B cell (primary cell): ENCODE measurements at regions not wholly inside any gene's neighbourhood (a gene's known extent, or its start where the extent isn't known, plus 50 kb on each side); places are given as distances from the start of the nearest gene placed in this dataset.

ENCODE experiments used
- ATAC-seq: fragments of 200-7000 bp; cut with Tn5 transposase; one replicate; pipeline ENCODE4 v1.10.0; 2021; ENCODE audit warnings: low read depth, mild to moderate bottlenecking, moderate number of reproducible peaks, moderate library complexity
- CTCF ChIA-PET: fragments of 350-600 bp; sonication (Branson Sonifier 250); formaldehyde crosslinking; loops from one replicate; lab custom pipeline; 2021; ENCODE audit warnings: antibody characterized with exemption, inconsistent platforms; lab: Charles Lee
- POLR2A ChIA-PET: fragments of 350-600 bp; sonication (Branson Sonifier 250); formaldehyde crosslinking; loops from one replicate; lab custom pipeline; 2021; ENCODE audit warnings: antibody characterized with exemption; lab: Charles Lee
- DNase-seq: peaks from one replicate; pipeline ENCODE4 v3.0.0; 2013
- H2AFZ ChIP-seq: 2 replicates; pipeline ENCODE4 v1.6.1; 2012; ENCODE audit warnings: mild to moderate bottlenecking, low read depth, low read length; ENCODE audit not compliant: insufficient read depth, poor library complexity, severe bottlenecking
- H3K27ac ChIP-seq, 2 donors: 1 replicate in 1 of 2; 2 replicates in 1 of 2; pipeline ENCODE4 v1.5.1; 2012 to 2013; ENCODE audit warnings: low read length in 2 of 2, mild to moderate bottlenecking in 2 of 2, moderate library complexity in 1 of 2
- H3K27me3 ChIP-seq, 4 experiments: fragments of 200-600 bp in 1 of 4; sonication (generic) in 1 of 4; replicated peaks in 1 of 4; 1 replicate in 2 of 4; 2 replicates in 2 of 4; pipeline versions ENCODE4 v1.6.1 to v1.7.0; 2013 to 2016; ENCODE audit warnings: low read length in 3 of 4, mild to moderate bottlenecking in 2 of 4, mixed read lengths in 1 of 4, moderate library complexity in 1 of 4; ENCODE audit not compliant: insufficient read depth in 4 of 4, control insufficient read depth in 3 of 4; ENCODE audit errors: control extremely low read depth in 1 of 4
- H3K36me3 ChIP-seq, 2 experiments: replicated peaks in 1 of 2; 1 replicate in 1 of 2; 2 replicates in 1 of 2; pipeline versions ENCODE4 v1.6.1 to v1.7.1; 2013; ENCODE audit warnings: low read length in 1 of 2; ENCODE audit not compliant: insufficient read depth in 2 of 2, control insufficient read depth in 1 of 2; ENCODE audit errors: control extremely low read depth in 1 of 2, extremely low read depth in 1 of 2
- H3K4me1 ChIP-seq, 2 donors: fragments of 200-600 bp in 1 of 2; sonication (generic) in 1 of 2; 1 replicate in 1 of 2; 2 replicates in 1 of 2; pipeline versions ENCODE4 v1.5.1 to v1.6.1; 2013 to 2017; ENCODE audit warnings: low read length in 2 of 2; ENCODE audit not compliant: control insufficient read depth in 2 of 2, insufficient read depth in 2 of 2
- H3K4me2 ChIP-seq: replicated peaks from 2 replicates; pipeline ENCODE3; 2012; ENCODE audit warnings: mild to moderate bottlenecking, low read depth, low read length; ENCODE audit not compliant: poor library complexity, severe bottlenecking
- H3K4me3 ChIP-seq, 5 experiments: fragments of 200-600 bp in 1 of 5; sonication (generic) in 1 of 5; 1 replicate in 3 of 5; 2 replicates in 2 of 5; pipeline versions ENCODE4 v1.5.1 to v1.7.0; 2011 to 2016; ENCODE audit warnings: low read length in 4 of 5, mild to moderate bottlenecking in 4 of 5, low read depth in 2 of 5, control low read depth in 1 of 5, moderate library complexity in 1 of 5; ENCODE audit not compliant: insufficient read depth in 1 of 5; ENCODE audit errors: control extremely low read depth in 1 of 5, extremely low read depth in 1 of 5
- H3K79me2 ChIP-seq: fragments of 200-600 bp; sonication (generic); one replicate; pipeline ENCODE4 v1.6.0; 2016; ENCODE audit warnings: low read length; ENCODE audit not compliant: control insufficient read depth, insufficient read depth
- H3K9ac ChIP-seq: fragments of 200-600 bp; sonication (generic); 2 replicates; pipeline ENCODE4 v1.6.1; 2017; ENCODE audit warnings: mild to moderate bottlenecking, low read length, moderate library complexity
- H3K9me3 ChIP-seq, 3 donors: one replicate each; pipeline versions ENCODE4 v1.6.1 to v1.7.1; 2013; ENCODE audit warnings: low read length in 2 of 3; ENCODE audit not compliant: control insufficient read depth in 2 of 3, insufficient read depth in 1 of 3; ENCODE audit errors: control extremely low read depth in 1 of 3
- H4K20me1 ChIP-seq: 2 replicates; pipeline ENCODE4 v1.6.0; 2012; ENCODE audit warnings: mild to moderate bottlenecking, low read length; ENCODE audit not compliant: insufficient read depth, control insufficient read depth, poor library complexity, severe bottlenecking
- H3K27ac Mint-ChIP-seq: one replicate; pipeline ENCODE4 v1.8.0; 2021; ENCODE audit warnings: mixed read lengths
- H3K27me3 Mint-ChIP-seq: one replicate; pipeline ENCODE4 v1.8.0; 2021; ENCODE audit warnings: mixed read lengths
- H3K4me1 Mint-ChIP-seq: one replicate; pipeline ENCODE4 v1.8.0; 2021; ENCODE audit warnings: mixed read lengths
- H3K4me3 Mint-ChIP-seq: one replicate; pipeline ENCODE4 v1.8.0; 2021; ENCODE audit warnings: mixed read lengths
- H3K9me3 Mint-ChIP-seq: one replicate; pipeline ENCODE4 v1.8.0; 2022; ENCODE audit warnings: mixed read lengths; ENCODE audit not compliant: insufficient read depth
- CTCF ChIP-seq: fragments of 200-600 bp; IDR thresholded peaks from one replicate; pipeline ENCODE4 v1.8.0; 2022; ENCODE audit warnings: antibody characterized with exemption, mild to moderate bottlenecking
- EZH2 ChIP-seq: IDR thresholded peaks from 2 replicates; pipeline ENCODE4 v1.6.1; 2012; ENCODE audit warnings: borderline replicate concordance, low read depth, mild to moderate bottlenecking, moderate library complexity, low read length; ENCODE audit not compliant: insufficient read depth, poor library complexity, severe bottlenecking
- WGBS: methylation state at CpG from one replicate; pipeline ENCODE4 v1.1.5; 2013; ENCODE audit warnings: missing lambda C conversion rate; ENCODE audit not compliant: insufficient coverage; 5-methylcytosine and 5-hydroxymethylcytosine counted together
- intact Hi-C: fragments of 100-400 bp; cut with micrococcal nuclease; formaldehyde crosslinking; loops from one replicate; pipeline ENCODE4 v1.10.0; 2022

- Histone ChIP-seq H3K27ac (no peak overlapping the region), H3K36me3 (no peaks in the 10 kb centered on the region), H2AFZ (no peak overlapping the region), H3K9ac (no peak overlapping the region), H3K4me2 (no peak overlapping the region), H3K27me3 (no peaks in the 10 kb centered on the region), H3K4me3 (no peak overlapping the region), H3K4me1 (no peaks in the 10 kb centered on the region), H3K9me3 (peaks cover 0 to 7% (median 0%) of the 10 kb centered on the region in 3 donors), H3K79me2 (no peaks in the 10 kb centered on the region), H4K20me1 (no peaks in the 10 kb centered on the region)
- no peaks in the 10 kb centered on the region for H3K4me1 Mint-ChIP-seq
- intact Hi-C loops: no loop called here
- TF ChIP-seq CTCF (no peak), EZH2 (no peak)
- ATAC-seq (no peak), DNase-seq (no peak)
- peaks cover 9% of the 10 kb centered on the region for H3K27me3 Mint-ChIP-seq
- no peak overlapping the region for H3K27ac Mint-ChIP-seq
- H3K9me3 Mint-ChIP-seq: peaks cover 3% of the 10 kb centered on the region
- POLR2A ChIA-PET: no interaction called here
- H3K4me3 Mint-ChIP-seq: no peak overlapping the region
- CTCF ChIA-PET: no interaction called here
Observed at GRCh38 chr5:5969942-5970483, 408.3 kb downstream of the MED10 start.

- no peaks in the 10 kb centered on the region for H3K36me3 ChIP-seq
- no peak overlapping the region for H3K27ac ChIP-seq
- ATAC-seq (no peak), DNase-seq (no peak)
- TF ChIP-seq CTCF: no peak
- no peak for TF ChIP-seq EZH2
- H3K79me2 ChIP-seq: no peaks in the 10 kb centered on the region
- WGBS: 95% methylated on average over 4 of the region's 4 CpGs
- H3K9me3 ChIP-seq: peaks cover 0 to 13% (median 4%) of the 10 kb centered on the region in 3 donors
- peaks cover 6% of the 10 kb centered on the region for H3K9me3 Mint-ChIP-seq
- no peak overlapping the region for H3K9ac ChIP-seq
- CTCF ChIA-PET: no interaction called here
- no peak overlapping the region for H3K4me3 ChIP-seq
- H4K20me1 ChIP-seq: no peaks in the 10 kb centered on the region
- intact Hi-C loops: no loop called here
- H3K4me2 ChIP-seq: no peak overlapping the region
- H3K4me3 Mint-ChIP-seq: no peak overlapping the region
- H3K27me3 Mint-ChIP-seq: peaks cover 9% of the 10 kb centered on the region
- no peaks in the 10 kb centered on the region for H3K4me1 ChIP-seq
- no peaks in the 10 kb centered on the region for H3K27me3 ChIP-seq
- H3K4me1 Mint-ChIP-seq: no peaks in the 10 kb centered on the region
- POLR2A ChIA-PET: no interaction called here
- no peak overlapping the region for H2AFZ ChIP-seq
- no peak overlapping the region for H3K27ac Mint-ChIP-seq
Observed at GRCh38 chr5:5968981-5969380, 409.4 kb downstream of the MED10 start.
